HepG2 (cell line): ENCODE measurements at regions not wholly inside any gene's neighbourhood (a gene's known extent, or its start where the extent isn't known, plus 50 kb on each side); places are given as distances from the start of the nearest gene placed in this dataset.

Experiments
- ATAC-seq: fragments of 200-7000 bp; cut with Tn5 transposase; 3 replicates; pipeline ENCODE4 v1.9.1; 2020; ENCODE audit warnings: mild to moderate bottlenecking, moderate library complexity
- BruUV-seq: library from RNA; stranded (reverse); fragments of 400-500 nt; replicated peaks from 2 replicates; lab custom pipeline; 2021; lab: Mats Ljungman, UMichigan
- CTCF ChIA-PET: fragments of 300-600 bp; formaldehyde crosslinking; extraction: SDS; loops from one replicate; lab custom pipeline; 2021; ENCODE audit warnings: low total read pairs, inconsistent platforms, low intra/inter-chr PET ratio; lab: Yijun Ruan, JAX
- POLR2A ChIA-PET: fragments of 350-600 bp; sonication (Branson Sonifier 250); formaldehyde crosslinking; loops from one replicate; lab custom pipeline; 2020; ENCODE audit warnings: antibody characterized with exemption, inconsistent platforms; lab: Yijun Ruan, JAX
- DNase-seq: peaks from one replicate; pipeline ENCODE4 v3.0.0-alpha.2; 2015; ENCODE audit warnings: low spot score
- FAIRE-seq: peaks from 3 replicates; lab custom pipeline; 2011; peaks lifted over from hg19 to GRCh38; lab: Jason Lieb, UNC
- H2AFZ ChIP-seq: one replicate; pipeline ENCODE4 v1.6.1; 2011; ENCODE audit warnings: low read length, inconsistent platforms
- H3K27ac ChIP-seq: fragments of 300-600 bp; 3 replicates; pipeline ENCODE4 v1.8.0; 2011; ENCODE audit warnings: mixed run types, mild to moderate bottlenecking, mixed read lengths, low read length, inconsistent platforms; ENCODE audit not compliant: insufficient read depth; ENCODE audit errors: extremely low read length
- H3K27me3 ChIP-seq, 2 experiments: fragments of 200-600 bp in 1 of 2; 2 replicates in 1 of 2; 3 replicates in 1 of 2; pipeline versions ENCODE4 v1.6.0 to v1.8.0; 2011; ENCODE audit warnings: low read length in 2 of 2, mild to moderate bottlenecking in 2 of 2, moderate library complexity in 2 of 2, inconsistent platforms in 1 of 2; ENCODE audit not compliant: insufficient read depth in 2 of 2, control insufficient read depth in 1 of 2
- H3K36me3 ChIP-seq, 2 experiments: fragments of 200-600 bp in 1 of 2; replicated peaks in 1 of 2; 2 replicates in 1 of 2; 3 replicates in 1 of 2; pipeline versions ENCODE4 v1.5.1 to v1.8.0; 2011; ENCODE audit warnings: low read length in 2 of 2, inconsistent platforms in 1 of 2; ENCODE audit not compliant: insufficient read depth in 2 of 2, control insufficient read depth in 1 of 2
- H3K4me1 ChIP-seq: 2 replicates; pipeline ENCODE4 v1.5.1; 2012; ENCODE audit warnings: low read length, inconsistent platforms; ENCODE audit not compliant: insufficient read depth
- H3K4me2 ChIP-seq: 2 replicates; pipeline ENCODE4 v1.6.0; 2011; ENCODE audit warnings: low read depth, low read length, inconsistent platforms
- H3K4me3 ChIP-seq, 3 experiments: fragments of 200-600 bp in 1 of 3; sonication (generic), shearing (Covaris generic) in 1 of 3; replicated peaks in 1 of 3; 2 replicates each; pipeline ENCODE4 v1.5.1; 2011 to 2016; ENCODE audit warnings: low read length in 3 of 3, inconsistent platforms in 2 of 3, low read depth in 2 of 3, mild to moderate bottlenecking in 2 of 3, control low read depth in 1 of 3, mixed read lengths in 1 of 3; ENCODE audit not compliant: insufficient read depth in 1 of 3
- H3K79me2 ChIP-seq: one replicate; pipeline ENCODE4 v1.6.1; 2011; ENCODE audit warnings: low read length, inconsistent platforms; ENCODE audit not compliant: insufficient read depth
- H3K9ac ChIP-seq: 2 replicates; pipeline ENCODE4 v1.6.0; 2011; ENCODE audit warnings: mild to moderate bottlenecking, low read depth, low read length, inconsistent platforms; ENCODE audit not compliant: insufficient read depth
- H3K9me3 ChIP-seq: 2 replicates; pipeline ENCODE4 v1.5.1; 2012; ENCODE audit warnings: mild to moderate bottlenecking, low read length
- H4K20me1 ChIP-seq: 2 replicates; pipeline ENCODE4 v1.6.0; 2011; ENCODE audit warnings: inconsistent platforms, mild to moderate bottlenecking, low read length, moderate library complexity; ENCODE audit not compliant: insufficient read depth
- HOXD1 ChIP-seq: sonication (generic); formaldehyde crosslinking; IDR thresholded peaks from 2 replicates; pipeline ENCODE4 v1.5.0; 2020; ENCODE audit warnings: missing genetic modification reagents
- IRF1 ChIP-seq: sonication (generic); formaldehyde crosslinking; IDR thresholded peaks from 2 replicates; pipeline ENCODE4 v1.4.0; 2020; ENCODE audit warnings: low read depth, mild to moderate bottlenecking, missing genetic modification reagents
- NONO ChIP-seq, 2 experiments: fragments of 450-650 bp in 1 of 2; sonication (generic) in 1 of 2; formaldehyde crosslinking in 1 of 2; IDR thresholded peaks in 1 of 2; conservative IDR thresholded peaks in 1 of 2; 2 replicates each; pipeline versions ENCODE4 v1.6.1 to v1.8.0; 2017 to 2022; ENCODE audit warnings: mild to moderate bottlenecking in 1 of 2, missing genetic modification reagents in 1 of 2, moderate library complexity in 1 of 2
- NR3C1 ChIP-seq: sonication (generic); formaldehyde crosslinking; IDR thresholded peaks from 2 replicates; pipeline ENCODE4 v1.4.0; 2020; ENCODE audit warnings: missing genetic modification reagents
- NRL ChIP-seq: sonication (generic); formaldehyde crosslinking; IDR thresholded peaks from 2 replicates; pipeline ENCODE4 v1.5.0; 2020; ENCODE audit warnings: missing genetic modification reagents, mild to moderate bottlenecking, moderate library complexity, borderline replicate concordance
- SALL1 ChIP-seq: sonication (generic); formaldehyde crosslinking; IDR thresholded peaks from 2 replicates; pipeline ENCODE4 v1.8.0; 2022; ENCODE audit warnings: mild to moderate bottlenecking, missing genetic modification reagents
- SAP130 ChIP-seq: IDR thresholded peaks from 2 replicates; pipeline ENCODE4 v1.6.1; 2016; ENCODE audit warnings: low read depth
- ZFP1 ChIP-seq: IDR thresholded peaks from 2 replicates; pipeline ENCODE4 v1.6.1; 2016
- ZFP90 ChIP-seq: sonication (generic); formaldehyde crosslinking; IDR thresholded peaks from 2 replicates; pipeline ENCODE4 v1.8.0; 2022; ENCODE audit warnings: missing genetic modification reagents, mild to moderate bottlenecking, inconsistent platforms, borderline replicate concordance
- ZNF253 ChIP-seq: sonication (generic); formaldehyde crosslinking; IDR thresholded peaks from 2 replicates; pipeline ENCODE4 v1.8.0; 2022; ENCODE audit warnings: mild to moderate bottlenecking, missing genetic modification reagents, borderline replicate concordance
- ZNF850 ChIP-seq: sonication (generic); formaldehyde crosslinking; conservative IDR thresholded peaks from 2 replicates; pipeline ENCODE4 v1.9.0; 2021; ENCODE audit warnings: mild to moderate bottlenecking, missing genetic modification reagents
- WGBS: methylation state at CpG from one replicate; pipeline ENCODE4 v1.1.6; 2017; ENCODE audit warnings: low lambda C conversion rate; 5-methylcytosine and 5-hydroxymethylcytosine counted together
- in situ Hi-C: cut with HindIII; loops from 2 replicates; pipeline ENCODE4 v1.10.0; 2017; ENCODE audit warnings: low pct_unique_long_range_greater_than_20kb; ENCODE audit not compliant: extremely low pct_ligation_motif_present
- intact Hi-C: fragments of 100-400 bp; cut with micrococcal nuclease; formaldehyde crosslinking; loops from one replicate; pipeline ENCODE4 v1.10.0; 2022; ENCODE audit not compliant: unreplicated experiment
- TF ChIP-seq, protein P1 (sequence below): sonication (generic); formaldehyde crosslinking; IDR thresholded peaks from 2 replicates; pipeline ENCODE4 v1.4.0; 2020; ENCODE audit warnings: mild to moderate bottlenecking, missing genetic modification reagents

DNA sequence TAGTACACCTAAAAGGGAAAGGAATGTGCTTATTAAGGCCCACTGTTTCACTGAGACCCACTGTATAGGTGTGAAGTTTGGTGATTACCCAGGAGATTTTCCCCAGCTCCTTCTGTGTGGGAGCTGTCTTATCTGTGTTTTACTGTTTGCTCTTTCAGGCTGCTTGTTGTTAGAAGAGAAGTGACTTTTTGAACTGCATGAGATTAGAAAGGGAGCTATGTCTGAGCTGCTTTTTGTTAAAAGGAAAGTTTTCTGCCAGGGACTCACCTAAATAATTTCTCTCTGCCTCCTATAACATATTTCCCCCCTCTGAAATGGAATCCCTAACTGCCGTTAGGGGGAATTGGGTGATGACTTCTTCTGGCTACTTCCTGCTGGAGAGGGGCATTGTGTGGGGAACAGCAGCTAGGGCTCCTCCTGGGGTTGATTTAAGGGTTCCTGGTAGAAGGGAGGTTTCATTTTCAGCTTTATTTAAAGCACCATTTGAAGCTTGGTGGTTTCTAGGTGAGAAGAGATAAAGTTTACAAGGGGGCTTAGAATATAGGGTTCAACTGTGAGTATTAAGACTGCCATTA, 77.1 kb upstream of the ATP11B start:
- intact Hi-C loops, result loop anchor here (10.0 kb wide), 4 partner anchors 79 to 669 kb away; partner anchors contain the start of gene ATP11B
- Histone ChIP-seq H3K79me2 (no peaks in the 10 kb centered on the region), H4K20me1 (no peaks in the 10 kb centered on the region), H3K9me3 (no peaks in the 10 kb centered on the region), H3K4me2 (no peak overlapping the region), H3K9ac (no peak overlapping the region), H3K4me1 (peaks cover 28% of the 10 kb centered on the region), H3K4me3 (no peak overlapping the region), H3K36me3 (no peaks in the 10 kb centered on the region), H2AFZ (no peak overlapping the region), H3K27ac (no peak overlapping the region), H3K27me3 (no peaks in the 10 kb centered on the region)
- no peak for FAIRE-seq
- WGBS, result 6% methylated on average over 1 of the region's 1 CpG
- in situ Hi-C loops, result loop anchor here (10.0 kb wide), 1 partner anchor 119 kb away; no protein-coding TSS in a partner anchor
- POLR2A ChIA-PET, result no interaction called here
- TF ChIP-seq ZNF253 (CRISPR knock-in tag) (no peak), NR3C1 (CRISPR knock-in tag) (no peak), IRF1 (CRISPR knock-in tag) (no peak), ZFP1 (CRISPR knock-in tag) (no peak), NONO (IDR thresholded peaks at IDR 0.05) (no peak), NONO (CRISPR knock-in tag; conservative IDR thresholded peaks at IDR 0.05) (no peak), ZNF850 (CRISPR knock-in tag) (no peak), ZFP90 (CRISPR knock-in tag) (no peak), SAP130 (CRISPR knock-in tag) (no peak), SALL1 (CRISPR knock-in tag) (no peak), HOXD1 (no peak), NRL (CRISPR knock-in tag) (no peak)
- TF ChIP-seq, protein P1, sequence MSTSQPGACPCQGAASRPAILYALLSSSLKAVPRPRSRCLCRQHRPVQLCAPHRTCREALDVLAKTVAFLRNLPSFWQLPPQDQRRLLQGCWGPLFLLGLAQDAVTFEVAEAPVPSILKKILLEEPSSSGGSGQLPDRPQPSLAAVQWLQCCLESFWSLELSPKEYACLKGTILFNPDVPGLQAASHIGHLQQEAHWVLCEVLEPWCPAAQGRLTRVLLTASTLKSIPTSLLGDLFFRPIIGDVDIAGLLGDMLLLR (CRISPR knock-in tag), result no peak
- no peak for ATAC-seq
- DNase-seq, result no peak
- CTCF ChIA-PET, result no interaction called here
- no TSS peak for BruUV-seq
